ENCODE measurements at regions not wholly inside any gene's neighbourhood (a gene's known extent, or its start where the extent isn't known, plus 50 kb on each side); places are given as distances from the start of the nearest gene placed in this dataset.

DNA sequence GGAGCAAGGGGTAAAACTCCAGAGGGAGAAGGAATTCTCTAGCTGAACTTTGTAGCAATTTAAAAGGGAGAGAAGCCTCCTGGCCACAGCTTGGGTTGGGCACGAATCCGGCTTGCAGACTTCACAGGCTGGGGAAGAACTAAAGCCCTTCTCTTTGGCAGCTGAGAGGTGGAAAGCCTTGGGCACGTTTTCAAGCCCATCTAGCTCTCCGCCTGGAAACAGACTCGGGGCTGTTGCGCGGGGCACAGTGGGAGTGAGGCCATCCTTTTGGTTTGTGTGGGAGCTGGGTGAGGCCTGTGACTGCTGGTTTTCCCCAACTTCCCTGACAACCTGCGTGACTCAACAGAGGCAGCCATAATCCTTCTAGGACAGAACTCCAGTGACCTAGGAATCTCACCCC is 295.7 kb upstream of the ROBO1 start:
- TF ChIP-seq, protein P1, sequence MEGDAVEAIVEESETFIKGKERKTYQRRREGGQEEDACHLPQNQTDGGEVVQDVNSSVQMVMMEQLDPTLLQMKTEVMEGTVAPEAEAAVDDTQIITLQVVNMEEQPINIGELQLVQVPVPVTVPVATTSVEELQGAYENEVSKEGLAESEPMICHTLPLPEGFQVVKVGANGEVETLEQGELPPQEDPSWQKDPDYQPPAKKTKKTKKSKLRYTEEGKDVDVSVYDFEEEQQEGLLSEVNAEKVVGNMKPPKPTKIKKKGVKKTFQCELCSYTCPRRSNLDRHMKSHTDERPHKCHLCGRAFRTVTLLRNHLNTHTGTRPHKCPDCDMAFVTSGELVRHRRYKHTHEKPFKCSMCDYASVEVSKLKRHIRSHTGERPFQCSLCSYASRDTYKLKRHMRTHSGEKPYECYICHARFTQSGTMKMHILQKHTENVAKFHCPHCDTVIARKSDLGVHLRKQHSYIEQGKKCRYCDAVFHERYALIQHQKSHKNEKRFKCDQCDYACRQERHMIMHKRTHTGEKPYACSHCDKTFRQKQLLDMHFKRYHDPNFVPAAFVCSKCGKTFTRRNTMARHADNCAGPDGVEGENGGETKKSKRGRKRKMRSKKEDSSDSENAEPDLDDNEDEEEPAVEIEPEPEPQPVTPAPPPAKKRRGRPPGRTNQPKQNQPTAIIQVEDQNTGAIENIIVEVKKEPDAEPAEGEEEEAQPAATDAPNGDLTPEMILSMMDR (IDR thresholded peaks at IDR 0.05) = no peak
- TF ChIP-seq POLR2A (IDR thresholded peaks at IDR 0.05) = no peak

All from prostate gland (tissue), 2 donors.